ENCODE measurements at regions not wholly inside any gene's neighbourhood (a gene's known extent, or its start where the extent isn't known, plus 50 kb on each side); places are given as distances from the start of the nearest gene placed in this dataset.
A peak's percentile ranks its signal among the peaks of the same experiment; 100 is the strongest.

- H3K36me3 Mint-ChIP-seq (ENCODE audit: low read depth) = no peaks in the 10 kb centered on the region
- no peak for ATAC-seq
- no peaks in the 10 kb centered on the region for H3K27me3 Mint-ChIP-seq
- DNase-seq = no peak
- H3K27ac Mint-ChIP-seq = no peak overlapping the region
- CTCF ChIA-PET = no interaction called here
- H3K4me3 Mint-ChIP-seq = no peak overlapping the region
- POLR2A ChIA-PET = no interaction called here
- intact Hi-C loops (cut with DNase I, micrococcal nuclease) = no loop called here
- no peaks in the 10 kb centered on the region for H3K4me1 Mint-ChIP-seq
- H3K9me3 Mint-ChIP-seq (ENCODE audit: low read depth) = no peaks in the 10 kb centered on the region
Observed at GRCh38 chr2:62296832-62297623, 101.1 kb downstream of the B3GNT2 start.

DNA sequence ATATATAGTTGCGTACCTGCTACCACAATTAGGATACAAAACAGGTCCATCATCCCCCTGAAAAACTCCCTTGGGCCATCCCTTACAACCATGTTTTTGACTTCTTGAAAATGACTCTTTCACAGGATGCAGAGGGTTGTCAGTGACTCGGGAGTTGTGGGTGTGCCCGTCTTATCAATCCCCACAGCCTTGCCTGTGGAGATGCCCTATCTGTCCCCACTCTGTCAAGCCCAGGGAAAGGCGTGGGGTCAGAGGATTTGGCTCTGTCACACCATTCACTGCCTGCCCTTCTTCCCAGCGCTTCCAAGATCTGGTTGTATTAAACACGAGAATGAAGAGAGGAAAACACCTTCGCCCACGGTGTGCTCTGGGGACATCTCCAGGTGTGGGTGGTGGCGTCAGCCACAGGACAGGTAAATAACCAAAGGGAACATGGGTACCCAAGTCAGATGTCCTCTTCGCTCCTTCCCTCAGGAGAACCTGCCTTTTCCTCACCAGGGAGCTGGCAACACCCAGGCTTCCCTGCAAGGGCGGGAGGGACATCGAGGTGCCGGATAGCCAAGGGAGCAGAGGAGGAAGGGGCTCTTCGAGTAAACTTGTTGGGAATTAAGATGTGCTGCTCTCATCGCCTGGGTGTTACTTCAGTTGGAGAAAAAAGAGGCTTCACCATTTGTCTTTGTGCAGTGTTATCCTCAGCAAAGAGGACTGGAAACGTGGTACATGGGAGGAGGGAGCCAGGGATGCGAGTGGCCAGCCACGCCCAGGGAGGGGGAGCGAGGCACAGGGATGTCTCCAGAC lies 100.3 kb downstream of the B3GNT2 start:
- POLR2A ChIA-PET = no interaction called here
- no peaks in the 10 kb centered on the region for H3K27me3 Mint-ChIP-seq
- ATAC-seq = no peak
- CTCF ChIA-PET = interaction anchor here (0.5 kb wide), 1 partner anchor 611 kb away, joined by 3 read pairs; no protein-coding TSS in a partner anchor
- H3K36me3 Mint-ChIP-seq (ENCODE audit: low read depth) = no peaks in the 10 kb centered on the region
- DNase-seq = no peak
- H3K9me3 Mint-ChIP-seq (ENCODE audit: low read depth) = no peaks in the 10 kb centered on the region
- no peak overlapping the region for H3K4me3 Mint-ChIP-seq
- intact Hi-C loops (cut with DNase I, micrococcal nuclease) = no loop called here
- no peak overlapping the region for H3K27ac Mint-ChIP-seq
- H3K4me1 Mint-ChIP-seq = peaks cover 2% of the 10 kb centered on the region

GRCh38 chr2:62293490-62294271 lies 97.8 kb downstream of the B3GNT2 start:
- H3K27me3 Mint-ChIP-seq = no peaks in the 10 kb centered on the region
- no peak overlapping the region for H3K4me3 Mint-ChIP-seq
- H3K36me3 Mint-ChIP-seq (ENCODE audit: low read depth) = no peaks in the 10 kb centered on the region
- H3K27ac Mint-ChIP-seq = no peak overlapping the region
- peaks cover 2% of the 10 kb centered on the region for H3K4me1 Mint-ChIP-seq
- ATAC-seq = no peak
- ChIA-PET POLR2A (interaction anchor here (0.5 kb wide), 2 partner anchors 66 to 427 kb away, joined by 3 to 5 read pairs; no protein-coding TSS in a partner anchor), CTCF (interaction anchor here (0.6 to 0.7 kb wide), 2 partner anchors 543 to 1232 kb away, joined by 3 read pairs; no protein-coding TSS in a partner anchor)
- H3K9me3 Mint-ChIP-seq (ENCODE audit: low read depth) = no peaks in the 10 kb centered on the region
- no peak for DNase-seq
- intact Hi-C loops (cut with DNase I, micrococcal nuclease) = no loop called here

- ATAC-seq = no peak
- Mint-ChIP-seq H3K4me1 (peaks cover 5% of the 10 kb centered on the region), H3K27ac (no peak overlapping the region), H3K9me3 (ENCODE audit: low read depth) (no peaks in the 10 kb centered on the region), H3K36me3 (ENCODE audit: low read depth) (no peaks in the 10 kb centered on the region), H3K4me3 (no peak overlapping the region), H3K27me3 (no peaks in the 10 kb centered on the region)
- DNase-seq = no peak
- ChIA-PET CTCF (interaction anchor here (0.7 kb wide), 1 partner anchor 543 kb away, joined by 3 read pairs; no protein-coding TSS in a partner anchor), POLR2A (interaction anchor here (0.5 kb wide), 2 partner anchors 66 to 427 kb away, joined by 3 to 5 read pairs; no protein-coding TSS in a partner anchor)
- intact Hi-C loops (cut with DNase I, micrococcal nuclease) = no loop called here
Observed at GRCh38 chr2:62293151-62293489, 97.2 kb downstream of the B3GNT2 start.

GRCh38 chr2:62292190-62292589 lies 96.3 kb downstream of the B3GNT2 start:
- ChIA-PET CTCF (interaction anchor here (0.6 kb wide), 1 partner anchor 73 kb away, joined by 4 read pairs; no protein-coding TSS in a partner anchor), POLR2A (no interaction called here)
- Mint-ChIP-seq H3K4me3 (no peak overlapping the region), H3K9me3 (ENCODE audit: low read depth) (no peaks in the 10 kb centered on the region), H3K27ac (no peak overlapping the region), H3K27me3 (no peaks in the 10 kb centered on the region), H3K4me1 (peaks cover 9% of the 10 kb centered on the region), H3K36me3 (ENCODE audit: low read depth) (no peaks in the 10 kb centered on the region)
- intact Hi-C loops (cut with DNase I, micrococcal nuclease) = no loop called here
- DNase-seq (no peak), ATAC-seq (no peak)

DNA sequence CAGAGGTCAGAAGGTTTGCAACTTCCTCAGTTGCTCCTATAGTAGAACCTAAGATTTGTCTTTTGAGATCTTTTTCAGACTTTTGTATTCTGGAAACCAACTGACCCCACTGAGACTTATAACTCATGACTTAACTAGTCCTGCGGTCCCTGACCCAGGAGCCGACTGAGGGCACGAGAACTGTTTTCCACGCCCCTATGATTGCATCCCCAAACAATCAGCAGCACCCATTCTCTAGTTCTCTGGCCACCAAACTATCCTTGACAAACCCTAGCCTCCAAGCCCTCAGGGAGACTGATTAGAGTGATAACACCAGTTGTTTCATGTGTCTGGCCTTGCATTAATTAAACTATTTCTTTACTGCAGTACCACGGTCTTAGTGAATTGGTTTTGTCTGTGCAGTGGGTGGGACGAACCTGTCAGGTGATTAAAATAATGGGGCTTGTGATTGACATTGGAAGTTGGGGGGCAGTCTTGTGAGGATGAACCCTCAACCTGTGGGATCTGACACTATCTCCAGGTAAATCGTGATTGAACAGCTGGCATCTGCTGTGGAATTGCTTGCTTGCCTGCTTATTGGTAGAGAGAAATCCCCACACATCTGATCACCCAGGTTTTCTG lies 95.7 kb downstream of the B3GNT2 start:
- no peak overlapping the region for H3K4me3 Mint-ChIP-seq
- no peaks in the 10 kb centered on the region for H3K9me3 Mint-ChIP-seq (ENCODE audit: low read depth)
- peaks cover 9% of the 10 kb centered on the region for H3K4me1 Mint-ChIP-seq
- DNase-seq (no peak), ATAC-seq (no peak)
- H3K36me3 Mint-ChIP-seq (ENCODE audit: low read depth) = no peaks in the 10 kb centered on the region
- H3K27me3 Mint-ChIP-seq = no peaks in the 10 kb centered on the region
- no peak overlapping the region for H3K27ac Mint-ChIP-seq
- ChIA-PET POLR2A (no interaction called here), CTCF (no interaction called here)
- intact Hi-C loops (cut with DNase I, micrococcal nuclease) = no loop called here

GRCh38 chr2:62291052-62291451 lies 95.1 kb downstream of the B3GNT2 start:
- no peak overlapping the region for H3K4me3 Mint-ChIP-seq
- intact Hi-C loops (cut with DNase I, micrococcal nuclease) = no loop called here
- CTCF ChIA-PET = no interaction called here

GRCh38 chr2:62287899-62288880 lies 92.3 kb downstream of the B3GNT2 start:
- ChIA-PET CTCF (interaction anchor here (0.6 to 2.1 kb wide), 3 partner anchors 14 to 123 kb away, joined by 3 to 7 read pairs (median 3); no protein-coding TSS in a partner anchor), POLR2A (no interaction called here)
- Mint-ChIP-seq H3K9me3 (ENCODE audit: low read depth) (peaks cover 6% of the 10 kb centered on the region), H3K4me3 (no peak overlapping the region), H3K4me1 (peaks cover 9% of the 10 kb centered on the region), H3K36me3 (ENCODE audit: low read depth) (no peaks in the 10 kb centered on the region), H3K27ac (no peak overlapping the region), H3K27me3 (no peaks in the 10 kb centered on the region)
- DNase-seq (peak; percentile 77), ATAC-seq (peak; percentile 61)
- intact Hi-C loops (cut with DNase I, micrococcal nuclease) = no loop called here

More at GRCh38 chr2:62291052-62291451, 95.1 kb downstream of the B3GNT2 start:
- no peak for DNase-seq
- Mint-ChIP-seq H3K4me1 (peaks cover 9% of the 10 kb centered on the region), H3K27ac (no peak overlapping the region), H3K27me3 (no peaks in the 10 kb centered on the region), H3K9me3 (ENCODE audit: low read depth) (no peaks in the 10 kb centered on the region), H3K36me3 (ENCODE audit: low read depth) (no peaks in the 10 kb centered on the region)
- POLR2A ChIA-PET = interaction anchor here (0.6 kb wide), 1 partner anchor 81 kb away, joined by 3 read pairs; no protein-coding TSS in a partner anchor
- ATAC-seq = no peak

GRCh38 chr2:62287282-62287681 lies 91.4 kb downstream of the B3GNT2 start:
- intact Hi-C loops (cut with DNase I, micrococcal nuclease) = no loop called here
- POLR2A ChIA-PET = no interaction called here
- H3K4me1 Mint-ChIP-seq = peaks cover 9% of the 10 kb centered on the region
- CTCF ChIA-PET = interaction anchor here (2.1 kb wide), 1 partner anchor 15 kb away, joined by 7 read pairs; no protein-coding TSS in a partner anchor
- no peaks in the 10 kb centered on the region for H3K27me3 Mint-ChIP-seq
- H3K9me3 Mint-ChIP-seq (ENCODE audit: low read depth) = peaks cover 6% of the 10 kb centered on the region
- DNase-seq = no peak
- no peak overlapping the region for H3K4me3 Mint-ChIP-seq
- no peak for ATAC-seq
- no peak overlapping the region for H3K27ac Mint-ChIP-seq
- H3K36me3 Mint-ChIP-seq (ENCODE audit: low read depth) = no peaks in the 10 kb centered on the region

- H3K27me3 Mint-ChIP-seq = no peaks in the 10 kb centered on the region
- POLR2A ChIA-PET = no interaction called here
- DNase-seq (no peak), ATAC-seq (no peak)
- H3K4me3 Mint-ChIP-seq = no peak overlapping the region
- CTCF ChIA-PET = no interaction called here
- intact Hi-C loops (cut with DNase I, micrococcal nuclease) = no loop called here
- H3K9me3 Mint-ChIP-seq (ENCODE audit: low read depth) = peaks cover 6% of the 10 kb centered on the region
- H3K27ac Mint-ChIP-seq = no peak overlapping the region
- H3K36me3 Mint-ChIP-seq (ENCODE audit: low read depth) = no peaks in the 10 kb centered on the region
- peaks cover 7% of the 10 kb centered on the region for H3K4me1 Mint-ChIP-seq
Observed at GRCh38 chr2:62286089-62286785, 90.3 kb downstream of the B3GNT2 start.
